Ishikawa (cell line): ENCODE measurements at regions not wholly inside any gene's neighbourhood (a gene's known extent, or its start where the extent isn't known, plus 50 kb on each side); places are given as distances from the start of the nearest gene placed in this dataset.

ENCODE experiments used
- CEBPB ChIP-seq: IDR thresholded peaks from 2 replicates; pipeline ENCODE4 v1.6.1; 2012
- CREB1 ChIP-seq: IDR thresholded peaks from 2 replicates; pipeline ENCODE4 v1.6.1; 2012; ENCODE audit warnings: low read depth
- EGR1 ChIP-seq: IDR thresholded peaks from 2 replicates; pipeline ENCODE4 v1.6.1; 2012
- EP300 ChIP-seq: IDR thresholded peaks from 2 replicates; pipeline ENCODE4 v1.6.1; 2012; ENCODE audit warnings: borderline replicate concordance
- FOXM1 ChIP-seq: IDR thresholded peaks from 2 replicates; pipeline ENCODE4 v1.6.1; 2012; ENCODE audit warnings: low read depth, borderline replicate concordance
- NFIC ChIP-seq: IDR thresholded peaks from 2 replicates; pipeline ENCODE4 v1.6.1; 2012
- RAD21 ChIP-seq: IDR thresholded peaks from 2 replicates; pipeline ENCODE4 v1.6.1; 2012; ENCODE audit warnings: low read depth
- TAF1 ChIP-seq: IDR thresholded peaks from 2 replicates; pipeline ENCODE4 v1.6.1; 2012; ENCODE audit warnings: low read depth, mild to moderate bottlenecking
- TCF12 ChIP-seq: IDR thresholded peaks from 2 replicates; pipeline ENCODE4 v1.6.1; 2012; ENCODE audit warnings: low read depth
- TEAD4 ChIP-seq: IDR thresholded peaks from 2 replicates; pipeline ENCODE4 v1.6.1; 2012
- YY1 ChIP-seq: IDR thresholded peaks from 2 replicates; pipeline ENCODE4 v1.6.1; 2012; ENCODE audit warnings: low read depth
- ZBTB7A ChIP-seq: IDR thresholded peaks from 2 replicates; pipeline ENCODE4 v1.6.1; 2012; ENCODE audit warnings: low read depth
- TF ChIP-seq, protein P1 (sequence below): IDR thresholded peaks from 2 replicates; pipeline ENCODE4 v1.6.1; 2012
- TF ChIP-seq, protein P2 (sequence below): IDR thresholded peaks from 2 replicates; pipeline ENCODE4 v1.6.1; 2012
- TF ChIP-seq, protein P3 (sequence below): IDR thresholded peaks from 2 replicates; pipeline ENCODE4 v1.6.1; 2012; ENCODE audit warnings: low read depth, mild to moderate bottlenecking

- TF ChIP-seq YY1 (no peak), FOXM1 (no peak), EP300 (no peak), CEBPB (no peak), TCF12 (no peak), TAF1 (no peak), TEAD4 (no peak), RAD21 (no peak), ZBTB7A (no peak), NFIC (no peak), EGR1 (no peak), CREB1 (no peak)
- TF ChIP-seq, protein P1, sequence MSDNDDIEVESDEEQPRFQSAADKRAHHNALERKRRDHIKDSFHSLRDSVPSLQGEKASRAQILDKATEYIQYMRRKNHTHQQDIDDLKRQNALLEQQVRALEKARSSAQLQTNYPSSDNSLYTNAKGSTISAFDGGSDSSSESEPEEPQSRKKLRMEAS = no peak
- TF ChIP-seq, protein P2, sequence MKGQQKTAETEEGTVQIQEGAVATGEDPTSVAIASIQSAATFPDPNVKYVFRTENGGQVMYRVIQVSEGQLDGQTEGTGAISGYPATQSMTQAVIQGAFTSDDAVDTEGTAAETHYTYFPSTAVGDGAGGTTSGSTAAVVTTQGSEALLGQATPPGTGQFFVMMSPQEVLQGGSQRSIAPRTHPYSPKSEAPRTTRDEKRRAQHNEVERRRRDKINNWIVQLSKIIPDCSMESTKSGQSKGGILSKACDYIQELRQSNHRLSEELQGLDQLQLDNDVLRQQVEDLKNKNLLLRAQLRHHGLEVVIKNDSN = no peak
- TF ChIP-seq, protein P3, sequence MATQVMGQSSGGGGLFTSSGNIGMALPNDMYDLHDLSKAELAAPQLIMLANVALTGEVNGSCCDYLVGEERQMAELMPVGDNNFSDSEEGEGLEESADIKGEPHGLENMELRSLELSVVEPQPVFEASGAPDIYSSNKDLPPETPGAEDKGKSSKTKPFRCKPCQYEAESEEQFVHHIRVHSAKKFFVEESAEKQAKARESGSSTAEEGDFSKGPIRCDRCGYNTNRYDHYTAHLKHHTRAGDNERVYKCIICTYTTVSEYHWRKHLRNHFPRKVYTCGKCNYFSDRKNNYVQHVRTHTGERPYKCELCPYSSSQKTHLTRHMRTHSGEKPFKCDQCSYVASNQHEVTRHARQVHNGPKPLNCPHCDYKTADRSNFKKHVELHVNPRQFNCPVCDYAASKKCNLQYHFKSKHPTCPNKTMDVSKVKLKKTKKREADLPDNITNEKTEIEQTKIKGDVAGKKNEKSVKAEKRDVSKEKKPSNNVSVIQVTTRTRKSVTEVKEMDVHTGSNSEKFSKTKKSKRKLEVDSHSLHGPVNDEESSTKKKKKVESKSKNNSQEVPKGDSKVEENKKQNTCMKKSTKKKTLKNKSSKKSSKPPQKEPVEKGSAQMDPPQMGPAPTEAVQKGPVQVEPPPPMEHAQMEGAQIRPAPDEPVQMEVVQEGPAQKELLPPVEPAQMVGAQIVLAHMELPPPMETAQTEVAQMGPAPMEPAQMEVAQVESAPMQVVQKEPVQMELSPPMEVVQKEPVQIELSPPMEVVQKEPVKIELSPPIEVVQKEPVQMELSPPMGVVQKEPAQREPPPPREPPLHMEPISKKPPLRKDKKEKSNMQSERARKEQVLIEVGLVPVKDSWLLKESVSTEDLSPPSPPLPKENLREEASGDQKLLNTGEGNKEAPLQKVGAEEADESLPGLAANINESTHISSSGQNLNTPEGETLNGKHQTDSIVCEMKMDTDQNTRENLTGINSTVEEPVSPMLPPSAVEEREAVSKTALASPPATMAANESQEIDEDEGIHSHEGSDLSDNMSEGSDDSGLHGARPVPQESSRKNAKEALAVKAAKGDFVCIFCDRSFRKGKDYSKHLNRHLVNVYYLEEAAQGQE = no peak
These were observed 374.1 kb upstream of the C16orf82 start for GRCh38 chr16:26692658-26693057.

DNA sequence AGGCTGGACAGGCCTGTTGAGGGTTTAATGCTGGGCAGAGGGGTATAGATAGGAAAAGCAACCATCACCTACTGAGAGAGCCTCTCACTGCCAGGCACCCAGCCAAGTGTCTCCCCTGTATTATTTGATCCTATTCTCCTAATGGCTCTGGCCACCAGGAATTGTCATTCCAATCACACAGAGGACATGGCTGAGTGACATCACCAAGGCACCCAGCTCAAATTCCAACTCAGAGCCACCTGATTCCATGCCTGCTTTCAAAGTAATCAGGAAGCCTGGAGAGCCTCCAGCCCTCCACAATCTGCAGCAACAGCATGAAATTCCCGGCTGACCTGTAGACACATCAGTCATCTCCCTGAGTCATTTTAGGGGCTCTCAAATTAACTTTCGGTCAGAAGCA lies 368.9 kb upstream of the C16orf82 start:
- TF ChIP-seq EP300 (no peak), NFIC (no peak), TCF12 (no peak), CREB1 (no peak)
- TF ChIP-seq, protein P1 = no peak

DNA sequence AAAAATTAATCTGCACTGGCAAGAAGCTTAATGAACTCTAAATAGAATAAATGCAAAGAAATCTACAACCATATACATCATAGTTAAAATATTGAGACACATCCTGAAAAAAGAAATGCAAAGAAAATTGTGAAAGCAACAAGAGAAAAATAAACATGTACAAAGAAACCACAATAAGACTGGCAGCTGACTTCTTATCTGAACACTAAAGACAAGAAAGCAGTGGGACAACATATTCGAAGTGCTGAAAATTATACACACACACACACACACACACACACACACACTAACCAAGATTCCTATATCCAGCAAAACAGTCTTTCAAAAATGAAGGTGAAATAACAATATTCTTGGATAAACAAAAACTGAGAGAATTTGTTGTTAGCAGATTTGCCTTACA lies 366.5 kb upstream of the C16orf82 start:
- TF ChIP-seq RAD21 (no peak), YY1 (no peak), EP300 (no peak), ZBTB7A (no peak), EGR1 (no peak), TCF12 (no peak), NFIC (no peak), CREB1 (no peak), CEBPB (no peak), FOXM1 (no peak)
- TF ChIP-seq, protein P3 = no peak
- TF ChIP-seq, protein P1 = no peak
- TF ChIP-seq, protein P2 = no peak

DNA sequence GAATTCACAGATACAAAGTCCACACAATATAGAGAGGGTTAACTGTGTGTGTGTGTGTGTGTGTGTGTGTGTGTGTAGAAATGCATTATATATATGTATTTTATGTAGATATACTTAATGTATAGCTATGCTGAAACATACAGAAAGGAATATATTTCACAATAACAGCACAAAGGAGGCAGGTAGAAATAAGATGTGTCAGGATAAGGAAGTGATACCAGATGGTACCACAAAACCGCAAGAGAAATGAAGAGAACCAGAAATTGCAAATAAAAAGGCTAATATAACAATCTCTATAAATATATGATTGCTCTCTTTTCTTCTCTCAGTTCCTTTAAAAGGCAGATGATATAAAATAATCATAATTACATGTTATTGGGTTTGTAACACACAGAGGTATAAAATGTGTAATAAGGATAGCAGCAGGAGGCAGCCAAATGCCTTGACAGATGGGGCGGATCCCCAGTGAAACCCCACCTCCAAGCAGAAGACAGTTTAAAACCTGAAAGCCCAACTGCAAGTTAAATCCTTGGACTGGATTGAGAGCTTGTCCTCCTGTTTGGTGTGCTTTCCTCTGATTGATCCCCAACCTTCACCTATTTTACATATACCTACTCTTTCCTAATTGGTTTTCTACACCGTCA lies 365.4 kb upstream of the C16orf82 start:
- TF ChIP-seq TCF12 = no peak
- TF ChIP-seq CEBPB = no peak
- no peak for TF ChIP-seq RAD21
- no peak for TF ChIP-seq FOXM1
- no peak for TF ChIP-seq TAF1
- no peak for TF ChIP-seq EGR1

DNA sequence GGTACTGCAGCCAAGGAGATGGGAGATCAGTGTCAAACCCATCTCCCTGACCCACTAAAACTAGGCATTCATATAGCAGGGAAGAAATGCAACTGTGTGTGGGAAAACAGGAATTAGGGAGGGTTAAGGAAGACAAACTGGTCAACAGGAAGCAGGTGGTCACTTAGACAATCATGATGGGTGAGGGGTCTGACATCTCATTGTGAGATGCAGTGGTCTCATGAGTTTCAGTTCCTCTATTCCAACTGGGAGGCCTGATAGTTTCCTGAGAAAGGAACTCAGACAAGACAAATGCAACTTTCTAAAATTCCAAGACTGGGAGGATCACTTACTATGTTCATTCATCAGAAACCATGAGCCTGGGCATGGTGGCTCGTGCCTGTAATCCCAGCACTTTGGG lies 361.4 kb upstream of the C16orf82 start:
- TF ChIP-seq NFIC (no peak), YY1 (no peak), CEBPB (no peak), TEAD4 (no peak), ZBTB7A (no peak), CREB1 (no peak), TAF1 (no peak), TCF12 (no peak), EP300 (no peak), EGR1 (no peak), RAD21 (no peak), FOXM1 (no peak)
- TF ChIP-seq, protein P1 = no peak
- TF ChIP-seq, protein P3 = no peak
- TF ChIP-seq, protein P2 = no peak
